ENCODE measurements at regions not wholly inside any gene's neighbourhood (a gene's known extent, or its start where the extent isn't known, plus 50 kb on each side); places are given as distances from the start of the nearest gene placed in this dataset.
"Not testable (repeated sequence)": the region's sequence is repeated elsewhere in the genome, so short reads cannot be mapped to it uniquely, and the experiment has no call there.

DNA sequence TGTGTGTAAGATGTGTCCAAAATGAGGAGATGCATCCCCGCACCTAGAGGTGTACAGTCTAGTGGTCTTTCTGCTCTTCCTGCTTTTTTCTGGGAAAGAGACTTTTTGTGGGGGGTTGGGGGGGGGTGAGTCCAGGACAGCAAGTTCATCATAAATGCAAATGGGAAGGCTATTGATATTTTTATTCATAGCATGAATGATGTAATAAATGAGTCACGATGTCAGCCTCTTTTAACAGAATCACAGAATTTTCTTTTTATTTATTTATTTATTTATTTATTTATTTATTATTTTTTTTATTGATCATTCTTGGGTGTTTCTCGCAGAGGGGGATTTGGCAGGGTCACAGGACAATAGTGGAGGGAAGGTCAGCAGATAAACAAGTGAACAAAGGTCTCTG, 111.3 kb downstream of the C9orf152 start:
- not testable (repeated sequence) for TF ChIP-seq POLR2AphosphoS5 (IDR thresholded peaks at IDR 0.05; ENCODE audit: borderline replicate concordance, low read depth, low read length); EZH2 (IDR thresholded peaks at IDR 0.05); FOXP2 (optimal IDR thresholded peaks at IDR 0.05; ENCODE audit: control extremely low read depth, extremely low read length, insufficient read depth)
